Loucy (cell line): ENCODE measurements at regions not wholly inside any gene's neighbourhood (a gene's known extent, or its start where the extent isn't known, plus 50 kb on each side); places are given as distances from the start of the nearest gene placed in this dataset.

ENCODE experiments used
- H2AFZ ChIP-seq: fragments of 200-600 bp; sonication (generic); 2 replicates; pipeline ENCODE4 v1.6.0; 2016; ENCODE audit warnings: antibody characterized with exemption, mild to moderate bottlenecking, low read length, moderate library complexity
- H3F3A ChIP-seq: fragments of 200-600 bp; 2 replicates; pipeline ENCODE4 v1.6.0; 2016; ENCODE audit warnings: antibody characterized with exemption, low read depth, mild to moderate bottlenecking
- H3K27me3 ChIP-seq: fragments of 200-600 bp; sonication (generic); 2 replicates; pipeline ENCODE4 v1.6.1; 2014; ENCODE audit warnings: low read length, mild to moderate bottlenecking; ENCODE audit not compliant: insufficient read depth, poor library complexity, severe bottlenecking
- H3K36me3 ChIP-seq: fragments of 200-600 bp; sonication (generic); 2 replicates; pipeline ENCODE4 v1.6.1; 2016; ENCODE audit warnings: low read length; ENCODE audit not compliant: insufficient read depth
- H3K4me1 ChIP-seq: fragments of 200-600 bp; sonication (generic); 2 replicates; pipeline ENCODE4 v1.5.1; 2014; ENCODE audit warnings: low read length, mild to moderate bottlenecking; ENCODE audit not compliant: insufficient read depth, poor library complexity, severe bottlenecking
- H3K4me2 ChIP-seq: fragments of 200-600 bp; sonication (generic); 2 replicates; pipeline ENCODE4 v1.6.0; 2014; ENCODE audit warnings: antibody characterized with exemption, low read length, low read depth, mild to moderate bottlenecking; ENCODE audit not compliant: poor library complexity, severe bottlenecking
- H3K4me3 ChIP-seq: fragments of 200-600 bp; sonication (generic); 2 replicates; pipeline ENCODE4 v1.5.1; 2014; ENCODE audit warnings: low read length, mild to moderate bottlenecking, mixed read lengths; ENCODE audit not compliant: poor library complexity, severe bottlenecking
- H3K79me2 ChIP-seq: fragments of 200-600 bp; sonication (generic); 2 replicates; pipeline ENCODE4 v1.6.1; 2014; ENCODE audit warnings: low read length; ENCODE audit not compliant: insufficient read depth
- H3K9ac ChIP-seq: fragments of 200-600 bp; sonication (generic); 2 replicates; pipeline ENCODE4 v1.6.0; 2014; ENCODE audit warnings: mild to moderate bottlenecking, low read depth, low read length, moderate library complexity; ENCODE audit not compliant: poor library complexity, severe bottlenecking
- H3K9me2 ChIP-seq: fragments of 200-600 bp; sonication (generic); replicated peaks from 2 replicates; pipeline ENCODE4 v1.6.1; 2016; ENCODE audit warnings: low read depth, low read length, mixed read lengths
- H3K9me3 ChIP-seq: fragments of 200-600 bp; sonication (generic); 2 replicates; pipeline ENCODE4 v1.6.1; 2014; ENCODE audit warnings: mild to moderate bottlenecking, antibody characterized with exemption, low read length, low read depth; ENCODE audit not compliant: insufficient read depth
- H4K20me1 ChIP-seq: fragments of 200-600 bp; sonication (generic); 2 replicates; pipeline ENCODE4 v1.6.0; 2014; ENCODE audit warnings: antibody characterized with exemption, low read length, mild to moderate bottlenecking; ENCODE audit not compliant: insufficient read depth, poor library complexity, severe bottlenecking
- EZH2phosphoT487 ChIP-seq: fragments of 200-600 bp; IDR thresholded peaks from 2 replicates; pipeline ENCODE4 v1.6.1; 2018; ENCODE audit warnings: antibody characterized with exemption, mild to moderate bottlenecking, moderate library complexity, borderline replicate concordance
- TF ChIP-seq, protein P1 (sequence below): fragments of 200-600 bp; sonication (generic); conservative IDR thresholded peaks from 2 replicates; pipeline ENCODE4 v1.5.1; 2014; ENCODE audit warnings: mild to moderate bottlenecking, antibody characterized with exemption, low read length

GRCh38 chr21:38965910-38966504 is 160.3 kb downstream of the ETS2 start:
- Histone ChIP-seq H3K27me3 (no peaks in the 10 kb centered on the region), H3K36me3 (no peaks in the 10 kb centered on the region), H3K9me3 (no peaks in the 10 kb centered on the region), H3K9ac (no peak overlapping the region), H4K20me1 (no peaks in the 10 kb centered on the region), H3K79me2 (no peaks in the 10 kb centered on the region), H2AFZ (no peak overlapping the region), H3K4me2 (no peak overlapping the region), H3K4me3 (no peak overlapping the region), H3F3A (no peaks in the 10 kb centered on the region), H3K4me1 (peaks cover 29% of the 10 kb centered on the region), H3K9me2 (no peaks in the 10 kb centered on the region)
- TF ChIP-seq, protein P1, sequence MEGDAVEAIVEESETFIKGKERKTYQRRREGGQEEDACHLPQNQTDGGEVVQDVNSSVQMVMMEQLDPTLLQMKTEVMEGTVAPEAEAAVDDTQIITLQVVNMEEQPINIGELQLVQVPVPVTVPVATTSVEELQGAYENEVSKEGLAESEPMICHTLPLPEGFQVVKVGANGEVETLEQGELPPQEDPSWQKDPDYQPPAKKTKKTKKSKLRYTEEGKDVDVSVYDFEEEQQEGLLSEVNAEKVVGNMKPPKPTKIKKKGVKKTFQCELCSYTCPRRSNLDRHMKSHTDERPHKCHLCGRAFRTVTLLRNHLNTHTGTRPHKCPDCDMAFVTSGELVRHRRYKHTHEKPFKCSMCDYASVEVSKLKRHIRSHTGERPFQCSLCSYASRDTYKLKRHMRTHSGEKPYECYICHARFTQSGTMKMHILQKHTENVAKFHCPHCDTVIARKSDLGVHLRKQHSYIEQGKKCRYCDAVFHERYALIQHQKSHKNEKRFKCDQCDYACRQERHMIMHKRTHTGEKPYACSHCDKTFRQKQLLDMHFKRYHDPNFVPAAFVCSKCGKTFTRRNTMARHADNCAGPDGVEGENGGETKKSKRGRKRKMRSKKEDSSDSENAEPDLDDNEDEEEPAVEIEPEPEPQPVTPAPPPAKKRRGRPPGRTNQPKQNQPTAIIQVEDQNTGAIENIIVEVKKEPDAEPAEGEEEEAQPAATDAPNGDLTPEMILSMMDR, result no peak
- no peak for TF ChIP-seq EZH2phosphoT487

- TF ChIP-seq EZH2phosphoT487, result no peak
- TF ChIP-seq, protein P1, result no peak
- no peak overlapping the region for H3K4me3 ChIP-seq
- no peaks in the 10 kb centered on the region for H3K79me2 ChIP-seq
- H3K9me3 ChIP-seq, result no peaks in the 10 kb centered on the region
- H3F3A ChIP-seq, result no peaks in the 10 kb centered on the region
- no peaks in the 10 kb centered on the region for H3K9me2 ChIP-seq
- H3K9ac ChIP-seq, result no peak overlapping the region
- no peaks in the 10 kb centered on the region for H3K36me3 ChIP-seq
- H4K20me1 ChIP-seq, result no peaks in the 10 kb centered on the region
- no peaks in the 10 kb centered on the region for H3K27me3 ChIP-seq
- no peak overlapping the region for H3K4me2 ChIP-seq
- H3K4me1 ChIP-seq, result peaks cover 22% of the 10 kb centered on the region
- H2AFZ ChIP-seq, result no peak overlapping the region
Observed at GRCh38 chr21:38965241-38965640, 159.5 kb downstream of the ETS2 start.

GRCh38 chr21:38963006-38963405 is 157.3 kb downstream of the ETS2 start:
- no peaks in the 10 kb centered on the region for H3K79me2 ChIP-seq
- H3K4me2 ChIP-seq, result no peak overlapping the region
- H3K9ac ChIP-seq, result no peak overlapping the region
- H3K27me3 ChIP-seq, result no peaks in the 10 kb centered on the region
- no peaks in the 10 kb centered on the region for H3K36me3 ChIP-seq
- H3K9me3 ChIP-seq, result no peaks in the 10 kb centered on the region
- H4K20me1 ChIP-seq, result no peaks in the 10 kb centered on the region
- H3K4me1 ChIP-seq, result peaks cover 19% of the 10 kb centered on the region
- no peaks in the 10 kb centered on the region for H3K9me2 ChIP-seq
- no peak overlapping the region for H3K4me3 ChIP-seq
- no peak for TF ChIP-seq EZH2phosphoT487
- TF ChIP-seq, protein P1, result no peak
- H2AFZ ChIP-seq, result no peak overlapping the region
- H3F3A ChIP-seq, result no peaks in the 10 kb centered on the region
